Mucosa of gallbladder (tissue), 1 donor: ENCODE measurements at regions not wholly inside any gene's neighbourhood (a gene's known extent, or its start where the extent isn't known, plus 50 kb on each side); places are given as distances from the start of the nearest gene placed in this dataset.

Experiments used
- DNase-seq: peaks from one replicate; pipeline ENCODE4 v3.0.0-alpha.2; 2020; ENCODE audit warnings: low spot score
- donor health status: DM: no; HTN: no; CAD: no.

- DNase-seq = no peak
These were observed 493.9 kb upstream of the TBX3 start for GRCh38 chr12:115177899-115178298.

DNA sequence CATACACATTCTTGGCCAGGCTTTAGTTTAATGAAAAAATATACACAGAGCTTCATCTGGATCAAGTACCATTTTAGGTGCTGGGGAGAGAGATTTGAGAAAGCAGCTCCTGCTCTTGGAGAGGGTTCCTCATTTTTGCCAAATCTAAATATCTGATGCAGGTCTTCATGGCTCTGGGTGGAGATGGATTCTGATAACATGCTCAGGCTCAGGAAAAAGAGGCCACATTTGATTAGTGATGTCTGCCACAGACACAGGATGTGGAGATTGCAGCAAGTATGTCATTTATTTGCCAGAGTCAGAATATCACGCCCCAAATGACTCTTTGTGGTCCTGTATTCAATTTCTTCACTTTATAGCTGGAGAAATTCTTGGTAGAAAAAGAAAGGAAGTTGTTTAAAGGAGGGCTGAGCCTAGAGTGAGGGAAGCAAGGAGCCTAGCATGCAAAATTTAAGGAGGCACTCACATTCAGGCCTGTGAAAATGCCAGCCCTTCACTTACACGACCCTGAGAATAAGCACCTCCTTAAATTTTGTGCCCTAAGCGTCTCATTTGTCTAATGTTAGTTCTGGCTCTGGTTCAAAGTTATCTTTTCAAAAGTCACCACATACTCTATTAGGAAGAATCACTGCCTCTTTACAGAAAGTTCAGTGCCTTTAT, 492.9 kb upstream of the TBX3 start:
- DNase-seq = no peak

DNA sequence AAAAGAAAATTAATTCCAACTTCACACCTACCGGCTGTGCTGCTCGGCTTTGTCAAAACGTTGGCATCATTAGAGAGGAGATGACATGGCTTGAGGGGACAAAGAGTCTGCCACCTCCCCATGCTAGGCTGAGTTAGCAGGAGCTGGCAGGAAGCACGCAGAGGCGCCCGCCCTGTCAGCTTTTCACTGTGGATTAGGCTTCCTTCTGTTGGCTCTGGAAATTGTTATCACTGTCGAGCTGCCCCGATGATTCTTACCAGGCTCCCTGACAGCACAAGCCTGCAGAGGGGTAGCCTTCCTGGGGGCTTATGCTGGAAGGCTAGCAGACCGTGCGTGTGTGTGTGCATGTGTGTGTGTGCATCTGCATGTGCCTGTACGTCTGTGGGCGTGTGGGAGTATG, 490.9 kb upstream of the TBX3 start:
- peak; percentile 12 for DNase-seq

DNA sequence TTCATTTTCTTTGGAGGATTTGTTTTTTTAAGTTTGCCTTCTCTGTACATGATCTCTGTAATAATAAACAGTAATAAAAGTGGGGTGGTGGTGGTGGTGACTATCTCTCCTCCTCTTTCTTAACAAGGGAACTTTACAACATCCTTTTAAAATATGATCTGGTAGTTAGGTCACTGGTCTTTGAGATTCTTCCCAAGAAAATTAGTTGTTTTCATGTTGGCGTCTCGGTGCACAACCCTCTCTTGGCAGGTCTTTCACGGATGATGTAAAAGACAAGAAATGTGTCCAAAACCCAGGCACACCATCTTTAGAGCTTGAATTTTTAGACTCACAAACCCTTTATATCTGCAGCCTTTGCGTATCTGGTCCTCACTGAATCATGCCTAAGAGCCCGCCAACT, 488.5 kb upstream of the TBX3 start:
- no peak for DNase-seq

GRCh38 chr12:115169981-115170380, 486.0 kb upstream of the TBX3 start:
- no peak for DNase-seq

DNA sequence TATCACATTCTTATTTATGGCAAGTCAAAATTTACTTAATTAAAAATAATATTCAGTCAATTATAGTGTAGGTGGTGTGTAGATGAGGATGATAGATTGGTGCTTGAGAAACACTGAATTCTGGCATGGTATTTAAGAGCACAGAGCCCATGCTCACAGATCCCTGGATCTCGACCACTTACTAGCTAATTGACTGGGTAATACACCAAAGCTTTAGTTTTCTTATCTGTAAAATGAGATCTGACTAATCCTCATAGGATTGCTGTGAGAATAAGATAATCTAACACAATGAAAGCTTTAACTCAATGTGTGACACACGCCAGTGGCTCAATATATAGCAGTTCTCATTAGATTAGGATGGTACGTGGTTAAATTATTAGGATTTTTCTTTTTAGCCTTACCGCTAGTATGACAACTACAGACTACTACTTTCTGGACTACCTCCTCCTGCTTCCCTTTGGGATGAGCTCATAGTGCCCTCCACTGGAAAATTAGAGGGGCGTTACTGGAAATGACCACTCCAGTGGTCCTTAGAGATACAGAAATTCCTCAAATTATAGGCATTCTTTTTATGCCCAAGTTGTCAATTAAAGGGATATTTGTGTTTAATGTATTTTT, 482.8 kb upstream of the TBX3 start:
- DNase-seq = no peak

DNA sequence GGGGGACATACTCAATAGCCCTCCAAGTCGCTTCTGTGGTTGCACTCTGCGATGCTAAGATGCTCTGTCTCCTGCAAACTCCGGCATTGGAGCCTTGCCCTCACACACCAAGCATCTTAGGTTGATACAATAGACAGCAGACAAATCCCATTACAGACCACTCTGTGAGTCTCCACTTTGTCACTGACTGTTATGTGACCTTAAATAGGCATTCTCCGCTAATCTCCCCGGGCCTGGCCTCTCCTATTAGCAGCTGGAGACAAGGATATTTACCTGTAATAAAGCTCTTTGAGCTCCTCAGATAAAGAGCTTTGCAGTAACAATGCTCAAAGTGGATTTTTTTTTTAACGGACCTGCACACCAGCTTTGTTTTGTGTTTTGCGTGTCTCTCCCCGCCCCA, 479.7 kb upstream of the TBX3 start:
- DNase-seq = no peak

- no peak for DNase-seq
These were observed 476.5 kb upstream of the TBX3 start for GRCh38 chr12:115160271-115161128.

- no peak for DNase-seq
These were observed 474.8 kb upstream of the TBX3 start for GRCh38 chr12:115158816-115159215.

DNA sequence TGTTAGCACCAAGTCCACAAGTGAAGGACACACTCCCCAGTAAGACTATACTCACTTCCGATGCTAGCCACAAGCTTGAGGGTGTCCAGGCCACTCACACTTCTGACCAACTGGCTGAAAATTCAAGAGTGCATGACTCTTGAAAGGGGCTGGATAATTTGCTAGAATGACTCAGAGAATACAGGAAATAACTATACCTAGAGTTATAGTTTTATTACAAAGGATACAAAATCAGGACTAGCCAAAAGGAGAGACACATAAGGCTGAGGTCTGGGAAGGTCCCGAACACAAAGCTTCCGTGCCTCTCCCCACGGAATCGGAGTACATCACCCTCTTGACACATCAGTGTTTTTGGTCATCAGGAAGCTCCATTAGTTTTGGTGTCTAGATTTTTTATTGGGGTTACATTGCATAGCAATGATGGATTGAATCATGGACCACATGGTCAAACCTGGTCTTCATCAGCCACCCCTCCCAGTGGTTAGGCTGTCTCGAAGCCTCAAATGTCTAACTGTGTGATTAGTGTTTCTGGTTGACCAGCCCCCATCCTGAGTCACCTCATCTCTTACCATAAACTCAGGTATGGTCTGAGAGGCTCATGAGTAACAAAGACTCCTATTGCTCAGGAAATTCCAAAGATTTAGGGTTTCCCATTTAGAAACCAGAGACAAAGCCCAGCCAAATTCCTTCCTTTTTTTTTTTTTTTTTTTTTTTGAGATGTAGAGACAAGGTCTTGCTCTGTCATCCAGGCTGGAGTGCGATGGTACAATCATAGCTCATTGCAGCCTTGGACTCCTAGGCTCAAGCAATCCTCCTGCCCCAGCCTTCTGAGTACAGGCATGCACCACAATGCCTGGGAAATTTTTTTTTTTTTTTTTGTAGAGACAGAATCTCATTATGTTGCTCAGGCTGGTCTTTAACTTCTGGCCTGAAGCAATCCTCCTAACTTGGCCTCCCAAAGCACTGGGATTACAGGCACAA, 472.0 kb upstream of the TBX3 start:
- DNase-seq = no peak

DNA sequence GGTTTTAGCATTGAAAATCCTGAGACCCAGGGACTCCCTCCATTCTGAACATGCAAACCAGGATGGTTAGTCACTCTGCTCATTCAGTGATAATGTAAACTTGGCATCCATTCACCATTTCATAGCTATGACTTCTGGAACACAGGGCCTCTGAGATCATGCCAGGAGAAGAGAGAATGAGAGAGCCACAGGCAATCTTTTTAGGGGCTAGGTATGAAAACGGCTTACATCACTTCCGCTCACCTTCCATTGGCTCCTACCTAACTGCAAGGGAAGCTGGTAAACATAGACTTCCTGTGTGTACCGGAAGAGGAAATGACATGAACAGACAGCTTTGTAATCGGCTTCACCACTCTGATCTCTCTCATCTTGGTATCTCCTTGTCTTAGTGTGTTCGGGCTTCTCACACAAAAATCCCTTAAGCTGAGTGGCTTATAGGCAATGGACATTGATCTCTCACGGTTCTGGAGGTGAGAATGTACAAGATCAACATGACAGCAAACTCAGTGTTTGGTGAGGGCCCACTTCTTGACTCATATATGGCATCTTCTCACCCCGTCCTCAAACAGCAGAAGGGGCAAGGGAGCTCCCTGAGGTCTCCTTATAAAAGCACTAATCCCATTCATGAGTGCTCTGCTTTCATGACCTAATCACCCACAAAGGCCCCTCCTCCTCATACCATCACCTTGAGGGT, 465.9 kb upstream of the TBX3 start:
- no peak for DNase-seq

DNA sequence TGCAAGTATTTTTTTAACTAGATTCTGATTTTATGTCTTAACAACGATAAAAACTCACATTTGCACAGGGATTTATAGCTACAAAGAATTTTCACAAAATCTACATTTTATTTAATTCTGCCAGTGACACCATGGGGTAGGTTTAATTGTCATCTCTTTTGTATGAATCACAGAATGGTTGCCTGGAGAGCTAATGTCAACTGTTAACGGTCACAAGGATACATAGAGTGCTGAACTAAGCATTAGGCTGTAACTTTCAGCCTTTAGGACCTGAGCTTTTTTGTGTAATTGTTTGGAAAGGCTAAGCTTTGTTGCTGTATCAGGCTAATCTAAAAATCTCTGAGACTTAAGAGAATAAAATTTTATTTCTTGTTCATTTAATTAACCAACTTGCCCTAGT, 465.3 kb upstream of the TBX3 start:
- no peak for DNase-seq

GRCh38 chr12:115147916-115148315, 463.9 kb upstream of the TBX3 start:
- no peak for DNase-seq

DNA sequence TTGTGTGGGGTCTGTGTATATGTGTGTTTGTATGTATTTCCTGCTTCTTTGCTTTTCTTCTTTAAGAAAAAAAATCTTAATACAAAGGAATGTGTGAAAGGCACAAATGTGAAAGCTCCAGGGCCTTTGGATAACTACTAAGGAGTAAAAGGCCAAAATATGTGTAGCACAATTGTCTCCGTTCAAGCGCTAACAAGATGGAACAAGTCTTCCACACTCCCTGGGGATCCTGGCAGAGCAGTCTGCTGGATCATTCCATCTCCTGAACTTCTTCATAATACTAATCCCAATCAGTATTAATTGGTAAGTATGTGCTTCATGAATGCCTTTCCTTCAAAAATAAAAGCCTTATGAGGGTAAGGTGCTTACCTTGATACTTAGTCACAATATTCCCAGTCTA, 462.5 kb upstream of the TBX3 start:
- no peak for DNase-seq

DNA sequence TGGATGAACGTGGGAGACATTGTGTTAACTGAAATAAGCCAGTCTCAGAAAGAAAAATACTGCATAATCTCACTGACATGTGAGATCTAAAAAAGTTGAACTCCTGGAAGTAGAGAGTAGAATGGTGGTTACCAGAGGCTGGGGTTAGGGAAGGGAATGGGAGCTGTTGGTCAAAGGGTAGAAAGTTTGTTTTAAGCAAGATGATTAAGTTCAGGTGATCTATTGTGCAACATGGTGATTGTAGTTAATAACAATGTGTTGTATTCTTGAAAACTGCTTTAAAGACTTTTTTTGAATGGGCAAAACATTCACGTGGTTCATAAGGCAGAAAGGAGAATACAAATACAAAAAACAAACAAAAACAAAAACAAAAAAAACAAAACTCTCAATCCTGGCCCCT, 460.4 kb upstream of the TBX3 start:
- no peak for DNase-seq

DNA sequence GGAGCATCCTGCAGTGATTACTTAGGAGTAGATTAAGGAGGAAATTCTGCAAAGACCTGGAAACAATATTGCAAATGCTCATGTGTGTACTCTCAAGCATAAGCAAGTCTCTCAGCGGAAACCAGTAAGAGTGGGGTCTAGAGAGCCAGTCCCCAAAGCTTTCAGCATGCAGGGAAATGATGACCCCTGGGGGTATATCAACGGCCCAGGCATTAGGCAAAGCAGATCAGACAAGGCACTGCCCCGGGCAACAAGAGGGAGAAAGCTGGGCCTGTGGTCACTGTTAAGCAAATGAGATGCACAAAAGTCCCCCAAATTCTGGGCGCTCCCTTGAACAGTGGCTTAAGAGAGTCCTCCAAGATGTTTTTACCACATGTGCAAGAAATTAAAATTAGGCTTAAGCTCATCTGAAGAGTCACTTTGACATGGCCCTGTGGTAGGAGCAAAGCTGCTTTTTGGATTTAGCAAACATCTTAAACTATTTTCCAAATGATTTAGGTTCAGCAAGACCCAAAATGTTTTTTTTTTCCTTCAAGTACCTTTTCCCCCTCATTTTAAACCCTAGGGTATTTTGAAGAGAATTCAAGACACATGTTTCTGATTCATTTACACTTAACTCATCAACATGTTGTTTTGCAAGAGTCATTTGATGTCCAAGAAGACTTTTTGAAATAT, 457.1 kb upstream of the TBX3 start:
- no peak for DNase-seq

DNA sequence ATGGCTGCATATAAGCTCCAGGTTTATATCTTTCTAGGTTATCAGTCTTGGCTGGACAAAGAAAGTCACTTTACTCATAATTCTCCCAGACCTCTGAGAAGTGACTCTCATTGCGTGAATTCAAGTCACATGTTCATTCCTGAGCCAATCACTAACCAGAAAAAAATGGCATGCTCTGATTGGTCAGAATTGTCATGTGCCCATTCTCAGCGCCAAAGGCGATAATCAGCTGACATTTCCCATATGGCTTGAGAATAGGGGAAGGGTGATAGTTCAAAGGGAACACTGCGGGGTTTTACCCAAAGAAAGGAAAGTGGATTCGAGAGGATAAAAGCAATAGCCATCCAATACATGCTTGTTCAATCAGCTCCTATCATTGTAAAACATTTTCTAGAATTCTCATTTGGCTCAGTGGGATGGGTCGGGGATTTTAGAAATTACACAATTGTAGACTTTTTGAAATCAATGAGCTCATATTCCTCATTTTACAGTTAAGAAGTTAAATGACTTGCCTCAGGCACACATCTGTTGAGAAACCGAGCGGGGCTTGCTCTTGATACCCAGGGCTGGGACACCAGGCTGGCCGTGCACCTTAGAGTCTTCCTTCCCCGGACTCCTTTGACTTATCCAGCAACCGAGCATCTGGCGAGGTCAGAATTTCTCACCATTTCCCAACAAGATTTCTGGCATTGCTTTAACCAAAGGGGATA, 454.0 kb upstream of the TBX3 start:
- no peak for DNase-seq

- DNase-seq = peak; percentile 69
These were observed 451.8 kb upstream of the TBX3 start for GRCh38 chr12:115135800-115136211.

- DNase-seq = no peak
These were observed 450.3 kb upstream of the TBX3 start for GRCh38 chr12:115134298-115134697.

DNA sequence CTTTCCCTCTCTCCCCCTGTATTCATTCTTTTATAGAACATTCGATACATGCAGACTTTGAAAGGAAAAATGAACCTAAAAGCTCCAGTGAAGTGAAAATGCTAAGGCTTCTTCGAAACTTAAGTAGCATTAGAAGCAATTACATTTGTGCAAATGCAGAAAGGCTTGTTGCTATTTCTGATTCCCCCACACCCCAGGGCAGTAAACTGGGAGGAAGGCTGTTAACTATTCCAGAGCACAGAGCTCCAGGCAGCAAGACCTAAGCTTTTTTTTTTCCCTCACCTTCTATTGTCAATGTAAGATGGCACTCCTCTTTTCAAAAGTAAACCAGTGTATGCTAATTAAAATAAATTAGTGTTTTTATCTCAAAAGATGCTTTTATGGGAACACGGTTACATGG, 448.9 kb upstream of the TBX3 start:
- no peak for DNase-seq
